Activated CD4-positive, alpha-beta T cell treated with anti-CD3 and anti-CD28 coated beads for 24 hours (primary cell): ENCODE measurements at regions not wholly inside any gene's neighbourhood (a gene's known extent, or its start where the extent isn't known, plus 50 kb on each side); places are given as distances from the start of the nearest gene placed in this dataset.
"Not testable (repeated sequence)": the region's sequence is repeated elsewhere in the genome, so short reads cannot be mapped to it uniquely, and the experiment has no call there.

ENCODE experiments used
- DNase-seq, 2 donors: peaks; one replicate each; pipeline ENCODE4 v3.0.0-alpha.2; 2020; ENCODE audit warnings: low read depth in 2 of 2

DNA sequence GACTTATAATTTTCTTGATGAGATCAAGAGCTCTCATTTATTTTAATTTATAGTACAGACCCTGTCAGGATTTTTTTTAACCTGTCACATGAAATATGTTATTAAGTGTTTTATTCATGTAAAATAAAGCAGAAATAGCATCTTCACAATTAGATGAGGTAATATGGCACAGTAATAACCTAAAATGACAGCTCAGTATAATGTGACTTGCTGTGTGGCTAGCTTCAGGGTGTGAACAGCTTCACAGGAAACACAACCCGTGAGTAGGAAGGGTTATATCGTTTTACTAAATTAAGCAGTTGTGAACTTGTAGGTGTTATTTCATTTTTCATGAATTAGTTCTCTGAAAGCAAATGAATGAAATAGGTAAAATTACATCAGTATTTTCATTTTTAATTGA is 366.9 kb upstream of the CHORDC1 start:
- DNase-seq, result no peak

DNA sequence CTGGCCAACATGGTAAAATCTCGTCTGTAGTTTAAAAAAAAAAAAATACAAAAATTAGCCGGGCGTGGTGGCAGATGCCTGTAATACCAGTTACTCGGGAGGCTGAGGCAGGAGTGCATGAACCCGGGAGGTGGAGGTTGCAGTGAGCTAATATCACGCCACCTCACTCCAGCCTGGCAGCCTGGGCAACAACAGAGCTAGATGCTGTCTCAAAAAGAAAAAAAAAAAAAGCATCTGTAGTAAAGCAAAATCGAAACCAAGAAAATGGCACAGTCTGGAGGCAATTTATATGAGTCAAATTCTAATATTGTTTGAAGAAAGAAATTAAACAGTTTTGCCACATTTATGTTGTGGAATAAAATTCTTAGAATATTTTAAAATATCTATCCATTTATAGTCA is 365.0 kb upstream of the CHORDC1 start:
- DNase-seq, result no peak

DNA sequence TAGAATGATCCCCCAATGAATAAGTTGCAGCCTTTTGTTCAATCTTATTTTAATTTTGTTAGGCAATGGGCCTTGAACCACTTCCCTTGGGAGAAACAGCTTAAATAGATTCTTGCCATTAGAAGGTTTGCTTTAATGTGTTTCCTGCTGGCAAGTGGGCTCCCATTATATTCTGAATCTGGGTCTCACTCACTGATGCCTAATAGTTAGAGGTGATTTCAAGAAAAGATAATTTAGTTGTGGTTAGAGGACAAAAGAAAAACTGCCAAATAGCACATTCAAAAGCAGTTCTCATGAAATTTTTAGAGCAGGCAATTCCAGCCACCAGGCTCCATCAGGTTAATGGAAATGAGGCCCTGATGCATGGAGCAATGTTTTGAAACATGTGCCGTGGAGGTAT is 362.6 kb upstream of the CHORDC1 start:
- DNase-seq, result no peak

DNA sequence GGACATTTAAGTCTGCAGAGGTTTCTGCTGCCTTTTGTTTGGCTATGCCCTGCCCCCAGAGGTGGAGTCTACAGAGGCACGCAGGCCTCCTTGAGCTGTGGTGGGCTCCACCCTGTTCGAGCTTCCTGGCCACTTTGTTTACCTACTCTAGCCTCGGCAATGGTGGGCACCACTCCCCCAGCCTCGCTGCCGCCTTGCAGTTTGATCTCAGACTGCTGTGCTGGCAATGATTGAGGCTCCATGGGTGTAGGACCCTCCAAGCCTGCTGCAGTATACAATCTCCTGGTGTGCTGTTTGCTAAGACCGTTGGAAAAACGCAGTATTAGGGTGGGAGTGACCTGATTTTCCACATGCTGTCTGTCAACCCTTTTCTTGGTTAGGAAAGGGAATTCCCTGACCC is 360.1 kb upstream of the CHORDC1 start:
- DNase-seq, result not testable (repeated sequence)

DNA sequence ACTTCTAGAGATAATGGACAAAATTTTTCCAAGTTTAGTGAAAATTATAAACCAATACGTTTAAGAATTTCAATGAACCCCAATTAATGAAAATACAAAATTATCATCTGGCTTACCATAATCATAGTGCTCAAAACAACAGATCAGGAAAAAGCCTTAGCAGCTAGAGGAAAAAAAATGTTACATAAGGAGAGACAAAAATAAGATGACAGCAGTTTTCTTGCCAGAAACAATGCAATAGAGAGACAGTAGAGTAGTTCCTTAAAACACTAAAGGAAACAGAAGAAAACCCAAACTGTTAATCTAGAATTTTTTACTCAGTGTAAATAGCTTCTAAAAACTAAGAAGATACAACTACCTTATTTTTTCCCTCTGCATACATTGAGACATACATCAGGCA is 341.7 kb upstream of the CHORDC1 start:
- DNase-seq, result no peak

DNA sequence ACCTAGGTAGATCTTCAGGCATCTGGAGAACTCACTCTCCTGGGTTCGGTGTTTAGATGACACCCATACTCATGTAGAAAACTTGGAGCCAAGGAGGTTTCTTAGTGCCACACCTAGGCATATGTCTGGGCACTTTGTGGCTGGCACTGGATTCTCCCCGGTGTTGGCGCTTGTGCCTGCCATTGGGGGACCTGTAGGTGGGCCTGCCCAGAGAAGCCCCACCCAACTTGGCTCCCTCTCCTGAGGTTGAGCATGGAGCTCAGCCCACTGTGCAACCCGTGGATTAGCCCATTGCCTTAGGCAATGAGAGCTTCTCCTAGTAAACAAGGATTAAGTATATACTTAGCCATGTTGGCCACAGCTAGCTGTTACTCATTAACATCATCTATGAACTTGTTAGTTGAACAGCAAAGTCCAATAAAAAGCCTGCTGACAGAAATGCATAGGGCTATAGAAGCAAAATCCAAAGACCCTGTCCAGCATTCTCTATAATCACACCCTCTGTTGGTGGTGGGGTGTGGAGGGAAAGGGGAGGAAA is 335.5 kb upstream of the CHORDC1 start:
- no peak for DNase-seq

DNA sequence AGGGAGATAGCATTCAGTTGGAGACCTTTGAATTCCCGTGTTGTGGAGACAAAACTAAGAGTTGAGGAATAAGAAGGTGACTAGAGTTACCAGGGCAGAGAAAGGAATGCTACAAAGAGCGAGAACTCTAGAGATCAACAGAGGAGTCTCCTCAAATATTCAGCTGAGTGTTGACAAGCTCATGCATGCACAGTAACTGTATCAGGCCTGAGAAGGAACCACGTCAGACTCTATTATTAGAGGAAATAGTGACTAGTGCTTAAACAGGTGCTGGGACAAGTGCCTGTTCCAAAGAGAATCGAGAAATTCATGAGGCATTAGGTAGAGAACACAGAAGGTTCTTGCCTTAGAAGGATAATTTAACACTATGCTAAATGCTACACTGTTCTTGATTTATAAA is 333.8 kb upstream of the CHORDC1 start:
- no peak for DNase-seq

DNA sequence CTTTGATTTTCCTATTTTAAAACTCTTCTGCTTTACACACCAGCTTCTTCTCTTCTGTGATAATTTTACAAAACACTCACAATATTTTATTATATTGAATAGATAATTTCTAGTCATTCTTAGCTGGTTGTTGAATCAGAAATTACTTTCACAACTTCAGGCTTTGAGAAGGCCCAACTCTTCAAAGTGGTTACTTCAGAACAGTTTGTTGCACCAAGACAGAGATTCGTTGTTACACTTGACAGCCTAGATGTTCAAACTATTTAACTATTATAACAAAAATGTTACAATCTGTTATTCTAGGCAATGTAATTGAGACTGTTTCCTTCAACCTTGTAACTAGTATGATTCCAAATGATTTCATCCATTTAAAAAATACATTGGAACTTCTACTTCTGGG is 333.2 kb upstream of the CHORDC1 start:
- no peak for DNase-seq

DNA sequence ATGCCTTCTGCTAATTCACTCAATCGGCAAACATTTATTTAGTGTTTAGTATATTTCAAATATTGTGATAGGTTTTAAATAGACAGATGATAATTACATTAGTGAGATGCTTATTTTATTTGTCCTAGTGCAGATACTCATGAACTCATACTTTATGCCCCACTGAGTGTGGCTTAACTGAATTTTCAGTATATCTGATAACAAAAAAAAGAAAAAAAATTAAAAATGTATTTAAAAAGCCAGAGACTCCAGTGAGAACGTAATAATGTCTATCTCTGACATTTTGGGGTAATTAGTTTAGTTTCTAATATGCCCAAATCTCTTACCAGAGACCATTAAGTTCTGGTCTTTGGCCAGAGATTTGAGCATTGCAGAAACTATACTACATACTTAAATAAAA is 332.6 kb upstream of the CHORDC1 start:
- no peak for DNase-seq

DNA sequence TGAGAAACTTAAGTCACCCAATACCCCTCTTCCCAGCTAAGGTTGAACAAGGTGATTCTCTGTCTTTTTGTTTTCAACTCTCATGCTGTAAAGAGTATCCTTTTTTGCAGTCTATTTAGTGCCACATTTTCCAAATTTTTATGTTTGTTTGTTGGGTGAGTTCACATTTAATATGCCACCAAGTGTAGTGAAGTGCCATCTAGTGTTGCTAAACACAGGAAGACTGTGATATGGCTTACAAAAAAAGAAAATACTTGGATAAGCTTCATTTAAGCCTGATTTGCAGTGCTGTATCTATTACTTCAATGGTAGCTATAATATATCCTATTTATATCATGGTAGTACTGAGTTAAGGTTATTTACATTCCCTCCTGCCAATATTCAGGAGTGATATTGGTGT is 319.2 kb upstream of the CHORDC1 start:
- DNase-seq, result no peak

DNA sequence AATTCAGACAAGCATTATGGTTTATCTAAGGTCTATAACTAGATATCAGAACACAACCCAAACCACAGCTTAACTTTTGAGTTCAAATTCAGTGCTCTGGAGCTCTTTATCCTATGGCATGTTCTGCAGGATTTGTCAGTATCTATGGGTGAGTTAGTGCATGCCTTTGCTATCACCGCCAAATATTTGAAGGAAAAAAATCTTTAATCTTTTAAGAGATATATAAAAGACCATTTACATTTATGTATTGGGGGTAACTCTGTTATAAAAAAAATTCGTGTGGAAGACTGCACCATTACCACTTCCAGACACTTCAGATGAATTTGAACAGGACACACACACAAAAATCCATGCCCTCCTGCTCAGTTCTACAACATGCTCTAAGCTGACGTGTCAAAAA is 313.5 kb upstream of the CHORDC1 start:
- no peak for DNase-seq

DNA sequence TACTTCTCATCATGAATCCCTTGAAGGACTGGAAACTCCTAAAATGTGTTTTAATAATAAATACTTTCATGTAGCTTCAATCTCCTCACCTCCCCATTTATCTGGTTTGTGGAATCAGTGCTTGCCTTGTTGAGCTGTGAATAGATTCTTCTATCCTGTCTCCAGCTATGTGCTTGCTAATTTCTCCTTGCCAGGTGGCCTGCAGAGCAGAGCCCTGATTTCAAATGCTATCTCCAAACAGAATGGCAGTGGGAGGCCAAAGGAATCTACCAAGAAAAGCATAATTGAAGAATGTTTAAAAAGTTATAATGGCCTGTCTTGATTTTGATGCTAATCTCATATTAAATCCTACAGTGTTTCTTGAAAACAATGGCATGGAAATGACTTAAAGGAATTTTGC is 309.3 kb upstream of the CHORDC1 start:
- DNase-seq, result no peak

DNA sequence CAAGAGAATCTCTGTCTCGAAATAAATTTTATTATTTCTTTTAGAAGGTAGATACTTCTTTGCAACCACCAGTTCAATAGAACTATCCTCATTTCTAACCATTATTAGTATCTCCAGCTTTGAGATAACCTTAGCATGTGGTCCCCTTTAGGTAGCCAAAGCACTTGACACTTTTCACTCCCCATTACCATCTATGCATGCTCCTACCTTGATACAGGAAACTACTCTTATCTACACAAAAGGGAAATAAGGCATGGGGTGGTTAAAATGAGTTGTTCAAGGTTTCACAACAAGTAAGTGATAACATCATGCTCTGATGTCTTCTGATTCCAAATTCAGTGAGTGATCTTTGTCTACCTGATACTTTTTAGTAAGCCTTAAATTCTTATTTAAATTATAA is 308.2 kb upstream of the CHORDC1 start:
- DNase-seq, result no peak

DNA sequence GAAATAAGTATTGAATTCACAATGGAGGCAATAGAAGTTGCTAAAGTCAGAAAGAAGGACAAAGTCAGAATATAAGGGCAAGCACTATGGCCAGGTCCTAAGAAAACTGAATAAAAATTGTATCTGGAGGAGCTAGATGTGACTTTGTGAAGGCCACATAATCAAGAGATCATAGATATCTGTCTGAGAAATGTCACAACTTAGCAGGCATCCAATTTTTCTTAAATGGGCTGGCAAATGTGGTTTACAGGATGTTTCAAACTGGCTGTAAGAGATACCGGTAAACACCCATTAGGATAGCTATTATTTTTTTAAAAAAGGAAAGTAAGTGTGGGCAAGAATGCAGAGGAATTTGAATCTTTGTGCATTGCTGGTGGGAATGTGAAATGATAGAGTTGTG is 303.1 kb upstream of the CHORDC1 start:
- DNase-seq, result no peak

DNA sequence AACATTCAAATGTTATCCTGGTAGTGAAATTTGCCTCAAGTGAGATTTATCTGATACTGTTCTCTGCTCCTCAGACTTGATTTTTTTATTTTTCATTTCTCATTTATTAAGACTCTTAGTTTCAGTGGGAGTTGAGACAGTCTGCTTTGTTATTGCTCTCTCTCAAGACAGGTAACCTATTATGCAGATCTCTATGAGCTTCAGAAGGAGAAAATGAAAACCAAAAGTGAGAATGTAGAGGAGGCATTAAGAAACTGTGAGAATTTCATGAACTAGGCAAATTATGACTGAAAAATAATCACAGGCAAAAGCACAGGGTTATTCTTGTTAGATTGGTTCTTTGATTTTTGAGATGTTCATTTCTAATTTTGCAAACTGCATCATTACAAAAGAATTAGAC is 290.0 kb upstream of the CHORDC1 start:
- no peak for DNase-seq

DNA sequence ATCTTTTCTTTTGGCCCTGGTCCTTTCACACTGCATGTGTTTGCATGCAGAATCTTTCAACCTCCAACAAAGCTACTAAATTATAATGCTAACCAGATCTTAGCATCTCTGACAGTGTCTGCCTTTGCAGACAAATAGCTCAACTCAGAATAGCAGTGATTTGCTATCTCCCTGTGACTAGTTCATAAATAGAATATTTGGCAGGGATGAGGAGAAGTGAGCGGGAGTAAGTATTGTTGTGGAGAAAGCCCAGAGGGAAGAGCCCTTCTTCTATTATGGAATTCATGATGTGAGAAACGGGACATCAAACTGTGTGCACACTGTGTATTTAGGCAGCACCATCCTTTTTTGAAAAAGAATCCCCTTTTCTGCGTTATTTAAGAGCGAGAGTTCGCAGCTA is 288.0 kb upstream of the CHORDC1 start:
- no peak for DNase-seq

DNA sequence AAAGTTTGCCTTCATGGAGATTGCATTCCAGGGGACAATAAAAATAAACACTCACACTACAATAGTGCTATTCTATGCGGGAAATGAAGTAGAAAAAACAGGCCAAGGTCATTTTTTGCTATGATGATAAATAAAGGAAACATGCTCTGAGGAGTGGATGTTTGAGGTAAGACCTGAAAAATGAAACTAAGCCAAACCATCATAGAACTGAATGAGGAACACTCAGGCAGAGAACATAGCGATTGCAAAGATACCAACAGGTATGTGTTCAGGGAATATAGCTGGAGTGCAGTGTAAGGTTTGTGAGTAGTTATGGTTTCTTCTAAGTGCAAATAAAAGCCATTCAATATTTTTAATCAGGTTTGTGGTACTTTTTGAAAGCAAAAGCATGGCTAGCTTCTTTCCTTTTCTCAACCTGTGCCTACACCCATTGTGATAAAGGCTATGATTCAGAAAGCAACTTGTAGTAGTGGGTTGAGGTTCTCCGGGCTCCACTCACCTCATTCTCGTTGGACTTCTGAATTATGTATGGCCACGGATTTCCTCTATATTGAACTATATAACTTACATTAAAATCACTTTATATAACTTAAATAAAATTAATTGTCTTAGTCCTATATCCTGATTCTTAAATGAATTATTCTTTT is 278.2 kb upstream of the CHORDC1 start:
- no peak for DNase-seq

DNA sequence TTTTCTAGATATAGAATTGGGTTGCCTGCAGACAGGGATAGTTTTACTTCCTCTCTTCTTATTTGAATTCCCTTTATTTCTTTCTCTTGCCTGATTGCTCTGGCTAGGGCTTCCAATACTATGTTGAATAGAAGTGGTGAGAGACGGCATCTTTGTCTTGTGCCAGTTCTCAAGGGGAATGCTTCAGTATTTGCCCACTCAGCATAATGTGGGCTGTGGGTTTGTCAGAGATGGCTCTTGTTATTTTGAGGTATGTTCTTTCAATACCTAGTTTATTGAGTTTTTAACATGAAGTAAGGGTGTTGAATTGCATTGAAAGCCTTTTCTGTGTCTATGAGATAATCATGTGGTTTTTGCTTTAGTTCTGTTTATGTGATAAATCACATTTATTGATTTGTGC is 273.9 kb upstream of the CHORDC1 start:
- no peak for DNase-seq

DNA sequence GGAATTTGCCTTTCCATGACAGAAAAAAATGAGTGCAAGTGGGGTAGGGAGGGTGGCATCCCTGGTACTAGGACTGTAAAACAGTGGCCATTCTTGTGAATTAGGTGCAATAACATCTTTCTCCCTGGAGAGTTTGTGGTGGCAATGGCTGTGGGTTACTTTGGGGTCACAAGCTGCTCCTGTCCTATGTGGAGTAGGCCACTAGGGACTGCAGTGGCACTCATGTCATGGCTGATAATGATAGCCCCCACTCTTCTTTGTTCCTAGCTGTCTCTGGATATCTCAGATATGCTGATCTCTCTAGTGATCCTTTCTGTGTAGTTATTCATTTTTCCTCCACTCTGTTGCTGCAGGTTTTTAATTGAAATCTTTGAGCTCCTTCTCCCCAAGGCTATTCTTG is 270.5 kb upstream of the CHORDC1 start:
- DNase-seq, result no peak

DNA sequence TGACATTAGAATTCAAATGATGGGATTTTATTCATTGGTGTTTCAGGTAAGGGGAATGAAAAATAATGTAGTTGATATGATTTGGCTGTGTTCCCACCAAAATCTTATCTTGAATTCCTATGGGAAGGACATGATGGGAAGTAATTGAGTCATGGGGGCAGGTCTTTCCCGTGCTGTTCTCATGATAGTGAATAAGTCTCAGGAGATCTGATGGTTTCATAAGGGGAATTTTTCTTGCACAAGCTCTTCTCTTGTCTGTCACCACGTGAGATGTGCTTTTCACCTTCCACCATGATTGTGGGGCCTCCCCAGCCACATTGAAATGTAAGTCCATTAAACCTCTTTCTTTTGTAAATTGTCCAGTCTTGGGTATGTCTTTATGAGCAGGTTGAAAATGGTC is 268.6 kb upstream of the CHORDC1 start:
- DNase-seq, result no peak

DNA sequence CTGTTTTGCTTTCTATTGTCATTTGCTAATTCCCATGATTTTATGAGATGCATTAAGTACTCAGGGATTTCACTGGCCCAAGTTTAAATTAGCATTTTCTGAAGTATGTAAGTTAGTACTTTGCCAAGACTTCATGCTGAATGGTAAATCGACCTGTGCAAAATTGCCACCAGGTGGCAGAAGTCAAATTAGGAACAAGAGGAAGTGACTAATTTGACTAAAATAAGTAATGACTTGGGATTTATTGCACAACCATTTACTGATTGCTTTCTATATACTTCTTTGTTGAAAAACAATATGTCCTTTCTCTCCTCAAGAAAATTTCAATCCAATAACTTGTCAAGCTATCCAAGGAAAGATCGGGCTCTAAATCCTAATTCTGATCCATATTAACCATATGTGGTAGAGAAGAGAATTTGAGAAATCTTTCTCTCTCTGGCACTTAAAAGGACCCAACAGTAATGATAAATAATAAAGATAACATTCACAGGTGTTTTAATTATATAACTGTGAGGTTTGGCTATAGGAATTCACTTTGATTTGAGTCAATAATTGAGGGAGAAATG is 253.7 kb upstream of the CHORDC1 start:
- DNase-seq, result peak in 1 of 2 donors; percentile 8

DNA sequence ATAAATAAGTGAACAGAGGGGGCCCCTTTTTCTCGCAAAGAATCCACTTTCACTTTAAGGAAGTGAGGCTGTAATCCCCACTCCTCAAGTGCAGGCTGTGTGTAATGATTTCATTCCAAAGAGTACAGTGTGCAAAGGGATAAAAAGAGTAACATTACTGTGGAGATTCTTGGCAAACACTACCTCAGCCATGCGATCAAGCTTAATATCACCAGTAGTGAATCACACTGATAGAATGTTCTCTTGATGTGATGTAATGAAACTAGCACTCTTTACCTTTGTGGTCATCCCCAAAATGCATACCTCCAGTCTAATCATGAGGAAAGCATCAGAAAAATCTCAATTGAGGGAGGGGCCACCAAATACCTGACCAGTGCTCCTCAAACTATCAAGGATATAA is 246.1 kb upstream of the CHORDC1 start:
- no peak for DNase-seq

DNA sequence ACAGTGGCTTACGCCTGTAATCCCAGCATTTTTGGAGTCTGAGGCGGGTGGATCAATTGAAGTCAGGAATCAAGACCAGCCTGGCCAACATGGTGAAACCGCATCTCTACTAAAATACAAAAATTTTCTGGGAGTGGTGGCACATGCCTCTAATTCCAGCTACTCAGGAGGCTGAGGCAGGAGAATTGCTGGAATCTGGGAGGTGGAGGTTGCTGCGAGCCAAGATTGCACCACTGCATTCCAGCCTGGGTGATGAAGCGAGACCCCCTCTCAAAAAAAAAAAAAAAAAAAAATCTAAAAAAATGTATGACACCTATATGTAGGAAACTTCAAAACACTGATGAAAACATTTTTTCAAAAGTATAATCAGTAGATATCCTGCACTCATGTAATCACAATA is 242.7 kb upstream of the CHORDC1 start:
- no peak for DNase-seq

DNA sequence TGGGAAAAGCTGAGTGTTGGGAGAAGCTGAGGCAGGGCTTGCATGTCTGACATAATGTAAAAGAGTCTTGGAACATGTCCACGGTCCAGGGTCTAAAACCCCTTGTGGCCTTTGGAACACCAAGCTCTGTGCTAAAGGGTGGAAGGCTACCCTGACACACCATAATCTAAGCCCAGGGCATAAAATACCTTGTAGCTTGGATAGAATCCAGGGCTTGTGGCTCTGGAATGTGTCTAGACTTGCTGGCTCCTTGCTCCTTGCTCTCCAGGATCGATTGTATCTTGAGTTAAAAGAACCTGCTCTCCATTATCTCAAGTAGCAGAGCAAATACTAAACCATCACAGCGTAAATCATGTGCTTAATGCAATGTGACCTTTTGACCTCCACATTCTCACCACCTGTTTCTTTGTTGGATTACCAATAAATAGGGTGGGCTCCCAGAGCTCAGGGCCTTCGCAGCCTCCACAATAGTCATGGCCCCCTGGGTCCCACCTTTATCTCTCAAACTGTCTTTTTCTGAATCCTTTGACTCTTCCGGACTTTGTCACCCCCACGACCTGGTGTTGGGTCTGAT is 232.6 kb upstream of the CHORDC1 start:
- DNase-seq, result not testable (repeated sequence)
